SKM-1 (cell line): ENCODE measurements at regions not wholly inside any gene's neighbourhood (a gene's known extent, or its start where the extent isn't known, plus 50 kb on each side); places are given as distances from the start of the nearest gene placed in this dataset.
"Not testable (repeated sequence)": the region's sequence is repeated elsewhere in the genome, so short reads cannot be mapped to it uniquely, and the experiment has no call there.

ENCODE experiments used
- DNase-seq: peaks from one replicate; lab custom pipeline; 2025; ENCODE audit not compliant: unreplicated experiment; lab: John Stamatoyannopoulos, UW

DNA sequence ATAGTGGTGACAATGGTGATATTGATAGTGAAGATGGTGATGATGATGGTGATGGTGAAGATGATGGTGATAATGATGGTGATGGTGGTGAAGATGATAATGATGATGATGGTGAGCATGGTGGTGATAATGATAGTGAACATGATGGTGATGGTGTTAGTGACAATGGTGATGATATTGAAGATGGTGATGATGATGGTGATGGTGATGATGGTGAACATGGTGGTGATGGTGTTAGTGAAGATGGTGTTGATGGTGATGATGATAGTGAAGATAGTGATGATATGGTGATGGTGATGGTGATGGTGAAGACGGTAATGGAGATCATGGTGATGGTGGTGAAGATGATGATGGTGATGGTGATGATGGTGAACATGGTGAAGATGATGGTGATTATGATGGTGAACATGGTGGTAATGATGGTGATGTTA is 259.2 kb downstream of the MATN1 start:
- DNase-seq, result no peak

DNA sequence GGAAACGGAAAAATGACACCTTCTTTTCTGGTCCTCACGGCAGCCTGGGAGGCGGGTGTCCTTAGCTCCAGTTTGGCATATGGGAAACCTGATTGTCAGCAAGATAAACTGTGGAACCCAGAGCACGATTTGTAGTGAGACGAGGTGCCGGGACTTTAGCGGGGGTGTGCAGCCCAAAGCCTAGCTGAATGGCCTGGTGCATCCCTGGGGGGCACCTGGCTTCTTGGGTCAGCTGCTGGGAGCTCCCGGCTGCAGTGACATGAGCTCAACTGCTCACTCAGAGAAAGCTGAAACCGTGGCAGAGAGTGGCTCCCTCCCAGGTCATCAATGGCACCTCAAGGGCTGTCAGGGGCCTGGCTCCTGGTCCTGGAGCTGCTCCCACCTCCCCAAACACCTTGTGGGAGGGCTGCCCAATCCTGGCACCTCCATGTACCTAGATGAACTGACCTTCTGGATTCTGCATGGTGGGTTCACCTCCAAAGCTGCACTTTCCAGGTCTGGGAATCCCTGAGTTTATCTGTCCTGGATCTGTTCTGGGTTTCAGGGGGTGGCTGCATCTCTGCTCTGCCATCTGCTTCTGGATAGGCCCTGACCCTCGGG is 260.5 kb downstream of the MATN1 start:
- DNase-seq, result no peak

DNA sequence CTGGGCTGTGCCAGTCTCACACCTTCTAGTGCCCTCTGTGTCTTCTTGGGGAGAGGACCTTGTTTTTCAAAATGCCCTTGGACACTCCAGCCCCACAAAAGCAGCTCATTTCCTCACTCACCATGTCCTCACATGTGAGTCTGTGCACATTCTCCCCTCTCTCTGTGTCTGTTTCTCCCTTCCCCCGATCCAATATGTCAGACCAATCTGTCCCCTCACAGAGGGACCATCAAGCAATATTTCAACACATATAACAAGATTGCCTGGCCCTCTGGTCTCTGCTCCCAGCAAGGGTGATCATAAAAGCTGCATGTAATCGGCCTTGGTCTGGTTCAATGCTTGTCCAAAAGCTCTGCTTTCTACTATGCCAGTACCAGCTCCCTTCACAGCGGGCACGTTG is 261.2 kb downstream of the MATN1 start:
- DNase-seq, result no peak

DNA sequence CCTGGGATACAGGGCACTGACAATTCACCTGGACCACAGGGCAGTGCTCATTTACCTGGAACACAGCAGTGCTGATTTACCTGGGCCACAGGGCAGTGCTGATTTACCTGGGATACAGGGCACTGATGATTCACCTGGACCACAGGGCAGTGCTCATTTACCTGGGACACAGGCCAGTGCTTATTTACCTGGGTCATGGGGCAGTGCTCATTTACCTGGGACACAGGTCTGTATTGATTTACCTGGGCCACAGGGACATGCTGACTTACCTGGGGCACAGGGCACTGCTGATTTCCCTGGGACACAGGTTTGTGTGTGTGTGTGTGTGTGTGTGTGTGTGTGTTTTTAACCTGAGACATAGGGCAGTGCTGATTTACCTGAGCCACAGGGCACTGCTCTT is 261.7 kb downstream of the MATN1 start:
- no peak for DNase-seq

DNA sequence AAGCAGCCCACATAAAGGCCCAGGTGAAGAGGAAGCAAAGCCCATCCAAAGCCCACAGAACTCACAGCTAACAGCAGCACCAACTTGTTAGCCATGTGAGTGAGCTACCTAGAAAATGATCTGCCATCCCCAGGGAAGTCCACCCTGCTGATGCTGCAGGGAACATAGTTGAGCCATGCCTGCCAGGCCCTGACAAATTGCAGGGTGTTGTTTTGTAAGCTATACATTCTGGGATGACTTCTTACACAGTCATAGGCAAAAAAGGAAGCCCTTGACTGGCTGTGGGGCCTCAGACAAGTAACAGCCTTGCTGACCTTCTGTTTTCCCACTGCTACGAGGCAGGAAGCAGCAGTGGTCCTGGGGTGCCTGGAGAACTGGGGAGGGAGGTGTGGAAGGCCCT is 262.7 kb downstream of the MATN1 start:
- DNase-seq, result no peak

DNA sequence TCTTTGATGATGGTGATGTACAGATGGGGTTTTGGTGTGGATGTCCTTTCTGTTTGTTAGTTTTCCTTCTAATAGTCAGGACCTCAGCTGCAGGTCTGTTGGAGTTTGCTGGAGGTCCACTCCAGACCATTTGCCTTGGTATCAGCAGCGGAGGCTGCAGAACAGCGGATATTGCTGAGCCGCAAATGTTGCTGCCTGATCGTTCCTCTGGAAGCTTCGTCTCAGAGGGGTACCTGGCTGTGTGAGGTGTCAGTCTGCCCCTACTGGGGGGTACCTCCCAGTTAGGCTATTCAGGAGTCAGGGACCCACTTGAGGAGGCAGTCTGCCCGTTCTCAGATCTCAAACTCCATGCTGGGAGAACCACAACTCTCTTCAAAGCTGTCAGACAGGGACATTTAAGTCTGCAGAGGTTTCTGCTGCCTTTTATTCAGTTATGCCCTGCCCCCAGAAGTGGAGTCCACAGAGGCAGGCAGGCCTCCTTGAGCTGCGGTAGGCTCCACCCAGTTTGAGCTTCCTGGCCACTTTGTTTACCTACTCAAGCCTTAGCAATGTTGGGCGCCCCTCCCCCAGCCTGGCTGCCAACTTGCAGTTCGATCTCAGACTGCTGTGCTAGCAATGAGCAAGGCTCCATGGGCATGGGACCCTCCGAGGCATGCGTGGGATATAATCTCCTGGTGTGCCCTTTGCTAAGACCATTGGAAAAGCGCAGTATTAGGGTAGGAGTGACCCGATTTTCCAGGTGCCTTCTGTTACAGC is 264.5 kb downstream of the MATN1 start:
- not testable (repeated sequence) for DNase-seq

DNA sequence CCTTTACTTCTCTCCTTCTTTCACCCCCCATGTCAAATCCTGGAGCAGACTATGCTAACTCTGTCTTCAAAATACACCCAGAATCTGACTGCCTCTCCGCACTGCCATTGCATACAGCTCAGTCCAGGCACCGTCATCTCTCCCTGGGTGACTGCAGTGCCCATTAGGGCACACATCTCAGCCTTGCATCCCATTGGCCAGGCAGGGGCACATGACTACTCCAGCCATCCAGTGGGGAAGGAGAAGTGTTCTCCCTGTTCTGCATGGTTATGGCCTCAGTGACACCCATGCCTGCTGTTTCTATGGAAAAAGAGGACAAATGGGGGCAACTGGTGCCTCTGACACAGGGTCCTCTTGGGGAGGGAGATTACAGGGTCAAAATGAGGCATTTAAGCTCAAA is 270.5 kb downstream of the MATN1 start:
- no peak for DNase-seq

DNA sequence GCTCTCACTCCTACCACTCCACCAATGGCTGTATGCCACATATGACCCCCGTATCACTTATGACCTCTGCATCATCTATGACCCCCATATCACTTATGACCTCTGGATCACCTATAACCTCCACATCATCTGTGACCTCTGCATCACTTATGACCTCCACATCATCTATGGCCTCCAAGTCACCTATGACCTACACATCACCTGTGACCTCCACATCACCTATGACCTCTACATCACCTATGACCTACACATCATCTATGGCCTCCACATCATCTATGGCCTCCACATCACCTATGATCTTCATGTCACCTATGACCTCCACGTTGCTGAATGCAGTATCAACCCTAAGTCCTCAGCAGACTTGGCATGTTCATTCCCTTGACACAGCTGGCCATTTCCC is 271.2 kb downstream of the MATN1 start:
- no peak for DNase-seq

DNA sequence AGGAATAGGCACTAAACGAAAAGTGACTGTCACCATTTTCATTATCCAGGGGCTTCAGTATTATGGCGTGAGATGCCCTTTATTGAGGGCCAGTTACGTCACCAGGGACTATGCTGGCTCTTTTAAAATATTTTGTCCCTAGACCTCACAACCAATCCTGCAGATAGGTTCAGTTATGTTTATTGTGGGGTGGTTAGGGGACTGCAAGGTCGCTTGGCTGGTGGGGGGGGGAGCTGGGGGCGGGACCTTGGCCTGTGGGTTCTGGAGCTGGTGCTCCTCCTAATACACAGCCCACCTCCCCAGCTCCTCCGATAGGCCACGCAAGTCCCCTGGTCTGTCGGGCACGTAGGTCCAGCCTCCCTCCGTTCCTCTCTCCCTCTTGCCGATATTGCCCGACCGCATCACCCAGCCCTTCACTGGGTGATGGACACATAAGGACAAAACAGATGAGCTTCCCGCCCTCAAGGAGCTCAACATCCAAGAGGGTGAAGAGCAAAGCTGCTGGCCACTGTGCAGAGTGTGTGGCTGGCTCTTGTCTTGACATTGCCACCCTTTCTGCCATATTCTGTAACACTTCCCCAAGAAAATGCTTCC is 271.8 kb downstream of the MATN1 start:
- DNase-seq, result no peak

DNA sequence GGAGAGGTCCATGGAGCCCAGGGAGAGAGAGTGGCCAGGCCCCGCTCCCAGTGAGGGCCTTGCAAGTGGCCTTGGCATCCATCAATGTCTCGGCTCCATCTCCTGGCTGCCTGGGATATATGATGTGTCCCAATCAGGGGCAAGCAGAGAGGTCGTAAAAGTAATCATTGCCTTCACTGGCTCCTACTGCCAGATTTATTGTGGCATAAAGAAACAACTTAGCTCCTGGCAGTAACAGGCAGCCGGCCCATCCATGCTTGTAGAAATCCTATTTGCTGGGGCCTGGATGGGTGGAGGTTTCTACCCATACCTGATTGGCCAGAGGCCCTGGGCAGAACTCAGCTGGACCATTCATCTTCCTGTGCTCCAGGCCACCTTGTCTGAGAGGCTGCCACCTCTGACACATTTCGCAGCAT is 272.6 kb downstream of the MATN1 start:
- DNase-seq, result no peak

DNA sequence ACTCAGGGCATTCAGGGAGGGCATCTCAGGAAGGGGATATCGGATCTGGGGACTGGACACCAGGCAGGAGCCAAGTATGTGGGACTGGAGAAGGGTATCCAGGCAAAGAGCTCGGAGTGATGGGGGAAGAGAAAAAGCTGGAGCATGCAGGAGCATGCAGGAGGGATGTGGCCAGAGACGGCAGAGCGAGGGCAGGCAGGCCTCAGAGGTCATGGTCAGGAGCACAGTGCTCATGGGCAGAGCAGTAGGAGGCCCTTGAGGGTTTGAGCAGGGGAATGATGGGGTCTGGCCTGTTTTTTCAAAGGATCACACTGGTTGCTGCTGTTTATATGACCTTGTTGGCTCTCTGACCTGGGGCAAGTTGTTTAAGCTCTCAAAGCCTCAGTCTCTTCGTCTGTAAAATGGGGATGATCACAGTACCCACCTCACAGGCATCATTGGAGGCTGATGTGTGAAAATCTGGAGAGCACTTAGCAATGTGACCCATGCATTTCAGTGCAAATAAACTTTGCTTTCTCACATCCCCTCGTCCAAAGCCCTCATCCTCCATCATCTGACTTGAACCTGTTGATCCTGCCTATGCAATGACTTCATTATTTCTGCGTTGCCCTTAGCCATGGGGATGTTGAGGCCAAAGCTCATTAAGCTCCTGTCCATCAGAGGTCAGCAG is 273.1 kb downstream of the MATN1 start:
- DNase-seq, result no peak

DNA sequence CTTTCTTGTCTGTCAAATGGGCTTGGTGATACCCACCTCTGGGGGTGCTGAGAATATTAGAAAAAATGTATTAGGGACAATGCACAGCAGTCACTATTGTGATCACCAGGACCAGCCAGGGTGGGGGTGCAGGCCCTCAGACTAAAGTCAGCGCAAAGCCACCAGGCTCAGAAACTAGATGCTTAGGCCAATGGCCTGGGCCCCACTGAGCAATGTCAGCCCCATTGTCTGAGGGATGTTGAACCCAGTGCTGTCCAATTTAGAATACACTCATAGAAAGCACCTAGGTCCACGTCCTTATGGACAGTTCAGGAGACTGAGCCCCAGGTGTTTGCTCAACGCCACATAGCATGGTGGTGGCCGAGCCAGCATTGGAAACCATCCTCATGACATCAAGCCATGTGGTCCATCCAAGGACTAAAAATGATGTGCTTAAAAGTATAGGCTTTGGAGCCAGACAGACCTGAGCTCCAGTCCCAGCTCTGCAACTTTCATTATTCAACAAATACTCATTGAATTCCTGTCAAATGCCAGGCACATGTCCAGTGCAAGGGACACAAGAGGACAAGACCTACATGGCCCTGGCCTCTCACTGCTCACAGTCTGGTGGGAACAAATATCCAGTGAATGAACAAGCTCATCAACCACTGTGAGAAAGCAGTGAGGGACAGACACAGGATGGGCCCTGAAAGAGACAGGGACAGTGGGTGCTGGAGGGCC is 273.8 kb downstream of the MATN1 start:
- no peak for DNase-seq

DNA sequence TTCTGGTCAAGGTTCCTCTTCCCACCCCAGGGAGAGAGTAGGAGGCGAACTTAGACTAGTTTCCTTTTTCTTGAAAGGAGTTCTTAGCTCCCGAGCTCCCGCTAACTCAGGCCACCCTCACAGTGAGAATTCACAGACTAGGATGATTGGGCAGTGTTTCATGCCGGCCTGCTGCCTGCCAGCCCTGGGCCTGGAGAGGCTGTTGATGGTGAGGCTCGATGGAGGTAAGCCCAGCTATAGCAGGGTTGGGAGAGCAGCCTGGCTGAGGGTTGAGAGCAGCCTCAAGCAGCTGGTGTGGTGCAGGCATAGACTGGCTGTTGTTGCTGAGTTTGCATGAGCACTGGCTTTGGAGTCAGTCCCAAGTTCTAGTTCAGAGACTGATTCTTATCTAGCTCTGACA is 274.4 kb downstream of the MATN1 start:
- no peak for DNase-seq

DNA sequence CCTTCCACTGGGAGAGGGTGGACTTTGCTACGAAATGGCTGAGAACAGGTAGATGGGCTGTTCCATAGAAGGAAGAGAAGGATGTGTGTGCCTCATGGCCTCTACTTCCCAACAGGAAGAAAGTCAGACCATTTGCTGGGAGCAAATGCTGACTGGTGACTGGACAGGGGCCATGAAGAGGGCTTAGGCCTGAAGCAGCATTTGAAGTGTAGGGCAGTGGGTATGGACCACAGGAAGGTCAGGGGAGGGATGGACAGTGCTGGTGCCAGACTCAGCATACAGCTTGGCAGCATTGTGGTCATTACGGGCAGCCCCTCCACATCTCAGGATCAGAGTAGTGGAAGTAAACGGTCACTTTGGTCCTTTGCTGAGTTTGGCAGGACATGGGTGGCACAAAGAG is 275.7 kb downstream of the MATN1 start:
- DNase-seq, result no peak

DNA sequence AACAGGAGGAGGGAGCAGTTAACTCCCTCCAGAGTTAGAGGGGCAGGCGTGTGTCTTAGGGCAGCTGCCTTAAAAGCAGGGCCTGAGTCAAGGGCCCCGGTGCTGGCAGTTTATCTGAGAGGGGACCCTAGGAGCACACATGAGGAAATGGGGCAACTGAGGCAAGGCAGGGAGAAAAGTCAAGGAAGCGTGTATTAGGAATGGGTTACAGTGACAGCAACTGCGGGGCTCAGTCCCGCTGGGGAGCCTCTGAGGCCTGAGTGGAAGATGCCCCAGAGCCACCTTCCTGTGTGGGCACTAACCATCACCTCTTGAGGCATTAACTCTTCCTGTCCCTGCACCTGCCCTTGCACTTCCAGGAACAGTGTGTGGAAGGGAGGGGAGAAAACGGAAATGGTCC is 276.3 kb downstream of the MATN1 start:
- DNase-seq, result no peak

DNA sequence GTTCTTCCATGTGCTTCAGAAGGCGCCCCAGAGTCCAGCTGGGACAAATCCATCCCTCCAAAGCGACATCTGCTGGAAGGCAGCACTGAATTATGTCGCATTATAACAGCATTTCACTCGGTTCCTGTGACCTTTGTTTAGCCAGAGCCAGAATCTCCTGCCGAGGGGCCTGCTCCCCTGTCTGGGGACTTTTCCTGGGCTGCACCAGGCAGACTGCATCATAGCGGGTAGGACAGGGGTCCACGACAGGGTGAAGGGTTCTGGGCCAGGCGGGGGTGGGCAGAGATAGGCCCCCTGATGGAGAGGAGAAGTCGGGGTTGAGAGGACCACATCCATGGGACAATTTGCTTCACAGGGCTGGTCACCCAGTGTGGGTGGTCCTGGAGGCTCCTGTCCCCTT is 276.9 kb downstream of the MATN1 start:
- DNase-seq, result no peak

DNA sequence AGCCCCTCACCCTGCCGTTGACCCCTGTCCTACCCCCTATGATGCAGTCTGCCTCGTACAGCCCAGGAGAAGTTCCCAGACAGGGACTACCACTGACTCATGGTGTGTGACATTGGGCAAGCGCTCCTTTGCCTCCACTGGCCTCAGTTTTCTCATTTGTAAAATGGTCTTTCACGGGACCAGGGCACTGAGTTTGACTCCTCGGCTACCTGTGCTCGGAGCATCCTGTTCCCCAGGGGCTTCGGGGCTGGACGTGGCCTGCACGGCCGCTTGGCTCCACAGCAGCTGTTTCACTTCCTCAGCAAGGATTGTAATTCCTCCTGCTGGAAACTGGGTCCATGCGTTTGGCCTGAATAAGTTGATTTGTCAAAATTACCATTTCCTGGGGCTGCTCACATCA is 277.3 kb downstream of the MATN1 start:
- no peak for DNase-seq

DNA sequence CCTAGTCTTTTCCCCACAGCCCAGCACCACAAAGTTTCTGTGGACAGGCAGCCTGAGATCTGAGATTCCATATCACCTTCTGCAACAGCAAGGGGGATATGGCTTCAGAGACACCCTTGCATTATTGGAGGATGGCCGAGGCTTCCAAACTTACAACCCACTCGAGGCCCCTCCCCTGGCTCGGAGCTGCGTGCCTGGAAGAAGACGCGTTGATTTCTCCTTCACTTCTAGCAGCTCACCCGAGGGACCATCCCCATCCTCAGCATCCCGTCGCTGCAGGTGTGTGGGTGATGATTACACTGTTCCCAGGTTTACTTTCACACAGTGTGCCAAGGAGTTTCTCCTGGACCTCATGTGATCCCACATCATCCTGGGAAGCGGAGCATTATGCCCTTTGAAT is 277.9 kb downstream of the MATN1 start:
- no peak for DNase-seq

DNA sequence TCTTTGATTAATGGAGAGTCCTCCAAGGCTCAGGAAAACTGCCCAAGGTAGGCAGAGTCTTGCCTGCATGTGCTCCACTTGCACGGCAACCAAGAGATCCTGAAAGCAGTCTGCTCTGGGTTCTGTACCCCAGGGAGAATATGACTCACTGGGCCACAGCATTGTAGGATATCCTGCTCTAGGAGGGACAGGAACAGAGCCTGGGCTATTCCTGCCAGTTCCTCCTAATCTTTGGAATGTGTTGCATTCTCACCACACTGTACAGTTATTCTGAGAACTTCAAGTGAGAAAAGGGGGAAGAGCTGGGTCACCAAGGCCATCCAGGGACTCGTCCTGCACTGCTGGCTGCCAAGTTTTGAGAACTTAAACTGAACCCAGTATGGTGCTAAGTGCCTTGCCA is 278.5 kb downstream of the MATN1 start:
- DNase-seq, result no peak

DNA sequence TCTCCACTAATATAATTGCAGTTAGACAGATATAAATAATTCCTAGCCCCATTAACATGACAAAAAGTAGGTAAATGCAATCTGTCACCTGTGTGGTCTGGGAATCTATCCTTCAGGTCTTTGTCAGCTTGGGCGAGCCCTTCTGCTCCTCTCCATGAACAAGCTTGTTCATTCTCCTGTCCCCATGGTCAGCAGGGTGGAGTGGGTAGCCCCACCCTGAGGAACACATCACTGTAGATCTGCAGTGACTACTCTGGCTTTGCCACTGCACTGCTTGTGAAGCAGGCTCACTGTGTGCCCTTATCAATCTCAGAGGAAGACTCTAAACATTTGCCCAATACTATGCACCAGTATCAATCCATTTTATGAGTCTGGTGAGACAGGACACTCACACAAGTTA is 279.0 kb downstream of the MATN1 start:
- DNase-seq, result no peak

DNA sequence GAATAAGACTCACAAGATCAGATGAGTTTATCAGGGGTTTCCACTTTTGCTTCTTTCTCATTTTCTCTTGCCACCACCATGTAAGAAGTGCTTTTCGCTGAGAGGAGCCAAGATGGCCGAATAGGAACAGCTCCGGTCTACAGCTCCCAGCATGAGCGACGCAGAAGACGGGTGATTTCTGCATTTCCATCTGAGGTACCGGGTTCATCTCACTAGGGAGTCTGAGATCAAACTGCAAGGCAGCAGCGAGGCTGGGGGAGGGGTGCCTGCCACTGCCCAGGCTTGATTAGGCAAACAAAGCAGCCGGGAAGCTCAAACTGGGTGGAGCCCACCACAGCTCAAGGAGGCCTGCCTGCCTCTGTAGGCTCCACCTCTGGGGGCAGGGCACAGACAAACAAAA is 285.1 kb downstream of the MATN1 start:
- DNase-seq, result not testable (repeated sequence)
